ENCODE measurements at regions not wholly inside any gene's neighbourhood (a gene's known extent, or its start where the extent isn't known, plus 50 kb on each side); places are given as distances from the start of the nearest gene placed in this dataset.
"Not testable (repeated sequence)": the region's sequence is repeated elsewhere in the genome, so short reads cannot be mapped to it uniquely, and the experiment has no call there.

DNA sequence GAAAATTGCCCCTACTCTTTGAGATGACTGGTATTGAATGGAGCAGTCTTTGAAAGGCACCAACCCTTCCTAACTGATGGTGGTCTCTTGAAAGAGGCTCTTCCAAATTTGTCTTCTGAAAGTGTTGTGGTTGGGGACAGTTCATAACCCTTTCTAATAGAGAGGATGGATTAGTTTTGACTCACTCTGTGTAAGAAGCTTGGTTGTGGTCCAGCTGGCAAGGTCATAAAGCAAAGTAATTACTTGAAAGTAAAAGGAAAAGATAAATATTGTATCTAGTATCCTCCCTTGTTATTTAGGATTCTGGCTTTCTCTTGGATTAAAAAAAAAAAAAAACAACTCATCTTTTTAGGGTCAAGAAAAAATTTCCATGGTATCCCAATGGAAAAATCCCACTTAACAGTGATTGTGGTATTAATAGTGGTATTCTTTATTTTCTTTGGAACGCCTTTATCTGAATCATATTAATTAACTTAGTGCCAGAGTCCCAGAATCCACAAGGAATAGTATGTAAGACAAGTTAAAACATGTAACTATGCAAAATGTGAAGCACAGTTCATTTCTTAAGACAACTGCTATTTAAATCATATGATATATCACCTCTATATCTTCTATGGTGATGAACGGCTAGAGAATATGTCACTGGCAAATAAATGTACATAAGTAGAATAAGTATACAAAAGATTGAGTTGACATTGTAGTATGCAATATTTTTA, 469.3 kb upstream of the CDIN1 start:
- Histone ChIP-seq H3K27ac (no peak overlapping the region), H3K4me3 (no peak overlapping the region)

DNA sequence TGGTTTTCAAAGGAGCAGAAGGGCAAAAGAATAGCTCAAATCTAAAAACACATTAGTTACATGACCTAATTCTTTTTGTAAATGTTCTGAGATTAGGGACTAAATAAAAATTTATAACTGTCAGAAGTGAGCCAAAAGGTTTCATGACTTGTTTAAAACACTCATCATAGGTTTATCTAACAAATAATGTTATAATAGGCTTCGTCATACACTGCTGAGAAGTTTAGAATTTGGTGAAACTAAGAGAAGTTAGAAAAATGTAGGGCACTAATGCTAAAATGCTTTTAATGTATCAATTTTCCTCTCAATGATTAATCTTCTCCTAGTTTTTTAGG, 468.8 kb upstream of the CDIN1 start:
- Histone ChIP-seq H3K27ac (no peak overlapping the region), H3K4me3 (no peak overlapping the region)

DNA sequence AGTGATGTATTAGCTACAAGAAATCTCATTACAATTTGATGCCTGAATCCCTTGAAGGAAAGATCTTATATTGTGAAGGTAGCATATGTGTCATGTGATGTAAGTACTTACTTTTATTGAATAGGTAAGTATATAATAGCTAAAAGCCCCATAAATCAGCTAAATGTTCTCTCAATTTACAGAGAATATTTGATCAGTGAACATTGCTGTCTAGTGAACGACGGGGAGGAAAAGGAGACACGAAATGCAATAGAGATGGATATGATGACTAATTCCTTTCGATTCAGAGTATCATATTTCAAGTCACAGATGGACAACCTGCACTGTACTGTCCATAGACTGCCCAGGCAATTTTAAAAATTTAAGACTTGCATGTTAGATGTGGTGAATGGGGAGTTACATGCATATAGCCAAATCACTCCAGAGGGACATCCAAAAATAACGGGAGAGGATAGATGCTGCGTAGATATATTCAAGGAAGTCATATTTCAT, 462.1 kb upstream of the CDIN1 start:
- no peak overlapping the region for H3K4me3 ChIP-seq

DNA sequence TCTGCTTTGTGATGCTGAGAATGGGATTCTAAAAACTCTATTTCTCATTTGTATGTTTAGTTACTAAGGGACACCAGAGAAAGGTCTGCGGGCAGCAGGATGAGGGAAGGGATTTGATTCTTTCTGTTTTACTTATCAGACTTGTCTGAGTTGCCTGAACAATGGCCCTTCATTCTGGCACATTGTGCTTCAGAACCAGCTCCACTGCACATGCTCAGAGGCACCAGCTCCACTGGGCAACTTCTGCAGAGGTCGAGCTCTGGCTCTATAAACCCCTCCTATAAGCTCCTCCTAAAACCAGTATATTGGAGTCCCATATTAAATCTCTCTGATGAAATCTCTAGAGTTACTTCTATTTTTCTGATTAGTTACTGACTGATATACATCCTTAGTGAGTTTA, 453.2 kb upstream of the CDIN1 start:
- H3K4me3 ChIP-seq: no peak overlapping the region

More for the DNA sequence above, 462.1 kb upstream of the CDIN1 start:
- H3K27ac ChIP-seq: no peak overlapping the region

DNA sequence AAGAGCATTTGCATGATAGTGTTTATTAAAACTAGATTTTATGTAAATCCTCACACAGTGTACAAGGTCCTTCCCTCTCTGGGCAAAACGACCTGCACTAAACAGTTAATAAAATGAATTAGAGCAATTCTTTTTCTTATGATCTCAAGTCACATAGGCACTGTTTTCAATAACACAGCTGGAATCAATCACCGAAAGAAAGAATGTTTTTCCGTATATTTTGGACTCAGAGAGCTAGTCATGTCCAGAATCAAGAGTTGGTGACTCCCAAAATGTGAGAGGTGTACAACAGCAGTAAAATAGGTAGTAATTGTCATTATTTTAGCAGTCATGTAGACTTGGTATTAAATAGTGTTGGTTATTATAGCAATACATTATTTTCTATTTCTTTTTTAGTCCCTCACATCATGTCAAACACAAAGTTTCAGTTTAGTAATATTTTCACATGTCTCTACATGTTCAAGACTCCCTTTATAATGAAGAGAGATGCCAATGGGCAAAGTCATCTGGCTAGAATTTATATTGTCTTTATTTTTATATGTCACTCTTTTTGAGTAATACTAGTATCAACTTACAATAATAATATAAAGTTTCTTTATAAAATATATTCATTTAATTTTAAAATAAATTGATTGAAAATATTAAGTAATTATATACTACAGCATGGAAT, 448.6 kb upstream of the CDIN1 start:
- no peak overlapping the region for H3K4me3 ChIP-seq
- H3K27ac ChIP-seq: no peak overlapping the region

More for the DNA sequence above, 453.2 kb upstream of the CDIN1 start:
- no peak overlapping the region for H3K27ac ChIP-seq

DNA sequence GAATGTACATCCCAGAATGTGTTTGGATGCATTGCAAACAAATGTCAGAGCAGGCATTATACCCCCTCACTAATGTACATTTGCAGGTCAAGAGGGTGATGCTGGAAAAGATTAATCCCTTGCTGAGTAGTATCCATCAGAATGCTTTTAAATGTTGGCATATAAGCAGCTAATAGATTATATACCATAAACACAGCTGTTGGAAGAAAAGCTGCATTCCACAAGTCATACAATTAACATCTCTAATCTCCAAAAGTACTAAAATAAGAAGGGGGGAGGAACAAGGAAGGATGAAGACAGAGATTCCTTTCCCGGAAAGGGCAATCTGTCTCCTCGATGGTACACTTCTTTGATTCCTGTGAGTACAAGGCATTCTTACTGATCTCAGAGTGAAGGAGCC, 445.7 kb upstream of the CDIN1 start:
- H3K27ac ChIP-seq: no peak overlapping the region
- no peak overlapping the region for H3K4me3 ChIP-seq

DNA sequence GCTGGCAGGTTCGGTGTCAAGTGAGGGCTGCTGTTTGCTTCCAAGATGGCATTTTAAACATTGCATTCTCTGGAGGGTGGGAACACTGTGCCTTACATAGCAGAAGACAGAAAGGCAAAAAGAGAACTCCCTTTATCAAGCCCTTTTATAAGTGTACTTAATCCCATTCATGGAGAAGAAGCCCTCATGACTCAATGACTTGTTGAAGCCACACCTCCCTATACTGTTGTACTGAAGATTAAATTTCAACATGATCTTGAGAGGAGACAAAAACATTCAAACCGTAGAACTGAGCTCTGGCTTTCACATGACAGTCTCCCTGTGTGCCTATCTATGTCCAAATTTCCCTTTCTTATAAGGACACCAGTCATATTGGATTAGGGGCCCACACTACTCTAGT, 443.4 kb upstream of the CDIN1 start:
- Histone ChIP-seq H3K27ac (no peak overlapping the region), H3K4me3 (no peak overlapping the region)

DNA sequence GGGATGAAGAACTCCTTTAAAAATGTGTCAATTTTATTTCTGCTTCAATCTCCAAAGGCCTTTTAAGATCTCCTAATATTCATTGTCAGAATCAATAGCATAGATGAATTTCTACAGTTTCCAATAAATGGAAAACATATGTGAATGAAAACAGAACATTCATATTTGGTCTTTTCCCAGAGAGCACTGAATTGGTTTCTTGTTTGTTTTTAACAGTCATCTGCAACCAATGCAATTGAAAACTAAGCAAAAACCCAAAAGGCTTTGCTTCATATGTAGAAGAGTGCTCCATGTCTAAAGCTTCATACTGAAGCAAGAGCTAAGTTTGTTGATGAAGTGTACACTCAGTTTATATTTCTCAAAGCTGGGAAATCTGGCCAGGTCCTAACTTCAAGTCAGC, 426.5 kb upstream of the CDIN1 start:
- Histone ChIP-seq H3K27ac (peak overlapping the region in 1 of 21 experiments; percentile 6), H3K4me3 (no peak overlapping the region)

DNA sequence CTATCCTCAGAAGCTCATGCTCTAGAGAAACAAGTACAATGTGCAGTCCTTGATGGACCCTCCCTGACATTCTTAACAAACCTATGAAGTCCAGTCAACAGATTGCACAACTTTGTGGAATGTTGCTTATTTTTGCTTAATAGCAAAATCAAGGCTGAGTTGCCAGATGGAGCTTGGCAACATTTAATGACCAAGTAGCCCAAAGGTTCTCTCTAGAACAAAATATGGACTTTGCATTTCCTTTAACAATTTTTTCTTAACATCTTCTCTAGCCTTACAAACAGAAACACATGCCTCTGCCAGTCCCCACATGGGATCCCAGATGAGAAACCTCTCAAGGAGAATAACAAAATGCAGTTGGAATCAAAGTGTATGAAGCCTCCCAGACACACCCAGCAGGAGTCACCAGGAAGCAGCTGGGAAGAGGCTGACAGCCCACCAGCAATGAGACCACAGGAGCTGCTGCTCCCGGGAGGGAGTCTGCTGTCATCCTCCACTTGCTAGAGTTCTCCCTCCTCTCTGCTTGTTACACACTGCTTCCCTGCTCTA, 422.5 kb upstream of the CDIN1 start:
- no peak overlapping the region for H3K27ac ChIP-seq
- no peak overlapping the region for H3K4me3 ChIP-seq

DNA sequence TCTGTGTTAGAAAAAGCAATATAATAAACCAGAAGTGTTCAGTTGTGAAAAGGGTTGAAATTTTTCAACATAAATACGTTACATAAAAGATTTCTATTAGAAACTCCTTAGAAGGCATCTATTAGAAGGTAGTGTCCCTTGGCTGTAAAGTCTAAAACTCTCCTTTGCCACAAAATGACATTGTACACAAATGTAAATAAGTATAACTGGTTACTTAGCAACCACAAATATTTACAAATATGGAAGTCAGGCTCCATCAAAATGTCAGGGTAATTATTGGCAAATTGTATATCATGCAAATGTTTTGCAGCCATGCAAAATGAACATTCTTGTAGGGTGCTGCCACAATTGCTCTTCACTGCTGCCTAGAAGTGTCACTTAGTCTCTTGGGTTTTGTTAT, 419.1 kb upstream of the CDIN1 start:
- no peak overlapping the region for H3K4me3 ChIP-seq
- H3K27ac ChIP-seq: no peak overlapping the region

DNA sequence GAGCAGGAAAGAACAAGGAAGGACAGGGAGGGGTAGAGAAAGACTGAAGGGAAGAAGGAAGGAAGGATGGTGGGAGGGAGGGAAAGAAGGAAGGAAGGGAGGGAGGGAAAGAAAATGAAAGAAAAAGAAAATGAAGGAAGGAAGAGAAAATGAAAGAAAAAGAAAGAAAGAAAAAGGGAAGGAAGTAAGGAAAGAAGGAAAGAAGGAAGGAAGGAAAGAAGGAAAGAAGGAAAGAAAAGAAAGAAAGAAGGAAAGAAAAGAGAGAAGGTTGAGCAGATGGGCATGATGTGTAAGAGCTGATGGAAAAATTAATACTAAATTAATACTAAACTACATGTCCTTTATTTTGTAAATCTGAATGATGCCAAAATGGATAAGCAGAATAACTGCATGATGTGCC, 418.3 kb upstream of the CDIN1 start:
- no peak overlapping the region for H3K4me3 ChIP-seq
- peak overlapping the region in 2 of 21 experiments; percentile 16 to 42 for H3K27ac ChIP-seq

DNA sequence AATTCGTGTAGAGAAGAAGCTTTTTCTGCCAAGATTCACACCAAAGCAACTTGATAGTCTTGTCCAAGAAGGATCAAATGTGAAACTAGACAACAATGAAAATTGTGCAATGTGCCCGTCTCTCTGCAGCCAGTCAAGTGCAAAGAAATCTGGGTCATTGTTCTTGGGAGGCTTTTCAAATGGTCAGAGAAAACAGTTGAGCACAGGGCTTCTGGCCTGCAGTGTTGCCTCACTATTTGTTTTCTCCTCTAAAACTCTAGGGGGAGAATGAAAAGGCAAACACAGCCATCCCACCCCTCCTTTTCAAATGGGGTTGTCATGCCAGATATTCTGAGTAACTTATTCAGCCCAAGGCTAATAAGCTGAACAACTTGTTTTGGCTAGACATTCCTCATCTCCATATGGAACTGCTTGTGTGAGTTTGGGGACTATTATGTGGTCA, 417.6 kb upstream of the CDIN1 start:
- Histone ChIP-seq H3K4me3 (no peak overlapping the region), H3K27ac (peak overlapping the region in 3 of 21 experiments; percentile 8 to 42 (median 42))

DNA sequence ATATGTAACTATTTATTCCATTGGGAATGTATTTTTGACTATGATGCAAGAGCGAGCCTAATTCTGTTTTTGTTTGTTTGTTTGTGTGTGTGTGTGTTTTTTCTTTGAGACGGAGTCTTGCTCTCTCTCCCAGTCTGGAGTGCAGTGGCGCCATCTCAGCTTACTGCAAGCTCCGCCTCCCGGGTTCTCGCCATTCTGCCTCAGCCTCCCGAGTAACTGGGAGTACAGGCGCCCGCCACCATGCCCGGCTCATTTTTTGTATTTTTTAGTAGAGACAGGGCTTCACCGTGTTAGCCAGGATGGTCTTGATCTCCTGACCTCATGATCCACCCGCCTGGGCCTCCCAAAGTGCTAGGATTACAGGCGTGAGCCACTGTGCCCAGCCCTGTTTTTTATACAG, 415.4 kb upstream of the CDIN1 start:
- H3K4me3 ChIP-seq, H3K27ac ChIP-seq: not testable (repeated sequence)

DNA sequence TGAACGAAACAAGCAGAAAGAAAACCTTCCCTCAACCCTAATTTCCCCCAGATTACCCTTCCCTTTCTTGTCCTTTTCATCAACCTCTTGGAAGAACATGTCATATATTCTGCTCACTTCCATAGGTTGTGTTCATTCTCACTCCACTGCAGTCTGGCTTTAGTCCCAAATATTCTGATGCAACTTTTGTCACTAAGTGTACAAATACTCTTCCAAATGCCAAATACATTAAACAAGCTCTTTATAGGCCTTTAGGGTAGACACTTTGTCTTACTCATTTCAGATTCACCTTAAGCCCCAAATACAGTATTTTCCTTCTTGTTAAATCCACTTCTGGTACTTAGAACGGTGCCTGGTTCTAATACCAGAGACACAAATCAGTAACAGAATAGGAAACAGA, 406.5 kb upstream of the CDIN1 start:
- H3K27ac ChIP-seq: no peak overlapping the region
- H3K4me3 ChIP-seq: no peak overlapping the region

DNA sequence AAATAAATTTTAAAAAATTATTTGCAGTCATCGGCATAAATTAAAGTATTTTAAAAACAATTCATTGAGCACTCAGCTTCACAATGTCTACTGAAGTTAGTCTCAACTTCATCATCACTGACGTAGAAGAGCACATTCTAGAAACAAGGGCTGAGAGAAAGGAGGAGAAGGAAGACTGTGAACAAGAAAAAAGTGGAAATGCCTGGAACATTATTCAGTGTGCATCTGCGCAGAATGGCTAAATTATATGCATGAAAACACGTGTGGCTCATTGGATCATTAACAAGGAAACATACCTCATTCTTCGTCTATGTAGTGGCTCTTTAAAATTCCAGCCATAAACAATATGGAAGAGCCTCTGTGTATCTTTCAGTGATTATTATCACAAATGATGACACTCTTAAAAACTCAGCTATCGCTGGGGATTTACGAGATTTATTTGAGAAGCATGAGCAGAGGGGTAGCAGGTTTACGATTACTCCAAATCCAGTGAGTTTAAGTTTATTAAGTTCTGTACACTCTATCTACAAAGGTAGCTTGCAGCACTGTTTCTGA, 404.2 kb upstream of the CDIN1 start:
- Histone ChIP-seq H3K4me3 (no peak overlapping the region), H3K27ac (no peak overlapping the region)

DNA sequence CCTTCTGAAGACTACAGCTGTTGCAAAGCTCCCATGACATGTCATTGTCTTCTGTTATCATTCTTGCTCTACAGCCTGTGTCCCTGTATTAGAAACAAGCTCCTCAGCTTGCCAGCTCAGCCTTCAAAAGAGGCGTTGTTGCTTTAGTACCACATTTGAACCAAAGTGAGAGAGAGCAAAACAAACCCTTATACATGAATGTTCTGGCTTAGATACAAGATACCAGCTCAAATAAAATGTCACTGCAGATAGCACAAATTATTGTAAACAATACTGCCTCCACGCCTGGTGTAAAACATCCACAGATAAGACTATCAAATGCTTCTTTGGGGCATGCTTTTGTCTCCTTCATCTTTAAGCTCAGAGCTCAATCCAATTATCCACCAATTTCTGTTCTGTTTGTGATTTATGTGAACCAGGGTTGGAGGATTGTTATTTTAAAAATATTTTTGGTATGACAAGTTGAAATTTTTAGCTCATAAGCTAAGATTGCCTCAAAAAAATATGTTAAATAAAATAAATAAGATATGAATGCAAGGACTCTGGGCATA, 403.6 kb upstream of the CDIN1 start:
- no peak overlapping the region for H3K4me3 ChIP-seq
- H3K27ac ChIP-seq: no peak overlapping the region

DNA sequence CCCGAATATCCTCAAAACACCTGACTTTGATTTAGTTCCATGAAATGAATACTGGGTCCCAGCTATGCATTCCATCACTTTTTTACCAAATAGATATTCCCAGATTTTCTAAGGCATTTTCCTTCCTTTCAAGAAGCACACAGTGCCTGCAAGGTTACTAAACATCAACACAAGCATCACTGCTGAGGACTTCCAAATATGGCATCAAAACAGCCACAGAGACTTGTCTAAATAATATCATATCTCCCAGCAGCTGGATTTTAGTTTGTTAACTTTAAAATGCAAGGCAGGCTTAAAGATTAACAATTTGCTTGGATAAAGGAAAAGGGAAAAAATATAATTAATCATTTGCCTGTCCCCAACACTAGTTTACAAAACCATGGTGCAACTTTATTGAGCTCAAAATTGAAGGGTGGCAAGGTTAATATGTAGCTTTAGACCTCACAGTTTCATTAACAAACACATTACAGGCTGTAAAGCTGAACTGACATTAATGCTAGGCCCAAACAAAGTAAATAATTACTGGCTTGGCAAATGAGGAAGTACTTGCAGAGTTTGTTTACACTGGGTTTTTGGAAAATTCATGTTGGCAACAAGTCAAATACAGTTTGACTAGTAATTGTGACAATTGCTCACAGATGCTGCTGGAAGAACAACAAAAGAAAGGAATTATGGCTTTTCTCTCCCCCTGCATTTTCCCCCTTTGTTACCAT, 401.7 kb upstream of the CDIN1 start:
- H3K27ac ChIP-seq: peak overlapping the region in 3 of 21 experiments; percentile 22 to 58 (median 31)

DNA sequence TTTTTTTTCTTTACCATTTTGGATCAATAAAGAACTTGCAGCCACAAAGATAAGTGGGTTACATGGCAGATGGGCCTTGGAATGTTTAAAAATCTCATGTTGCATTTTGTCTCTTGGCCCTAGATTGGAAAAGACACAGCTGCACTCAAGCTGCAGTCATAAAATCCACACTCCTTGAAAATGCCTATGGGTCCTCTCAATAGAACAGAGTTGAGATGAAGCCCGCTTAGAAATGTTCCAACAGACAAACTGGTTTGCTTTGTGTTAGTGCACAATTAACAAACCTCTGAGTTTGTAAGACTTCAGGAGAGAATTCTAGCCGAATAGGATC, 401.2 kb upstream of the CDIN1 start:
- Histone ChIP-seq H3K4me3 (no peak overlapping the region), H3K27ac (peak overlapping the region in 2 of 21 experiments; percentile 31 to 39)

More for the DNA sequence above, 401.7 kb upstream of the CDIN1 start:
- H3K4me3 ChIP-seq: no peak overlapping the region

DNA sequence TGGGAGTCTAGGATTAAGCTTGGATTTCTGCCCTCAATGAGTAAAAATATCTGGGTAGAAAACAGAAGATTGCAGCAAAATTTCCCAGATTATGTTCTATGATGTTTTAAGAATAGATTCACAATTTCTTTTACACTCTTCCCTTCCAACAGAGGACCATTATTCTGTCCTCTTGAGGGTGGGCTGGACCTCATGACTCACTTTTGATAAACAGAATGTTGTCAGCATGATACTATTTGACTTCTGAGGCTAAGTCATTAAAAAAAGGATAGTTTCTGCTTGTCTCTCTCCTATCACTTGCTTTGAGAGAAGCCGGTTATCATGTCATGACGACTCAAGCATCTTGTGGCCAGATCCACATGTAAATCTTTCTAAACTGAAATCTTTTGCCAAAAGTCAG, 396.2 kb upstream of the CDIN1 start:
- no peak overlapping the region for H3K4me3 ChIP-seq
- no peak overlapping the region for H3K27ac ChIP-seq

DNA sequence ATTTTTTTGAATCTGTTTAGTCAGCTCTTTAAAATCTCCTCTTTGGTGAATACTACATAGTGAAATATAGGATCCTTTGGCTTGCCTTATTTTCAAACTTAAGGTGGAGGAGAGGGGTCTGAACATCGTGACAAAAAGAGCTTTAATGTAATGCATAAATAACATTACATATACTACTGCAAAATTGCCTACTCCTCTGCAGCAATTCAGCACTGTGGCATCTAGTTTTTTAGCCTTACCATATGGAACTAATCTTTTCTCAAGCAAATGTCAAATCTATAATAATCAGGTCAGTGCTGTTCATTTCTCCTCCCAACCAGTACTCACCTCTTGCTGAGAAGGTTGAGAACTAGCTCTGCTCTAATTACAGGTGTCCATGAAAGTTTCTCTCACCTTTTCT, 394.0 kb upstream of the CDIN1 start:
- Histone ChIP-seq H3K27ac (peak overlapping the region in 1 of 21 experiments; percentile 33), H3K4me3 (no peak overlapping the region)
